ENCODE measurements at regions not wholly inside any gene's neighbourhood (a gene's known extent, or its start where the extent isn't known, plus 50 kb on each side); places are given as distances from the start of the nearest gene placed in this dataset.

DNA sequence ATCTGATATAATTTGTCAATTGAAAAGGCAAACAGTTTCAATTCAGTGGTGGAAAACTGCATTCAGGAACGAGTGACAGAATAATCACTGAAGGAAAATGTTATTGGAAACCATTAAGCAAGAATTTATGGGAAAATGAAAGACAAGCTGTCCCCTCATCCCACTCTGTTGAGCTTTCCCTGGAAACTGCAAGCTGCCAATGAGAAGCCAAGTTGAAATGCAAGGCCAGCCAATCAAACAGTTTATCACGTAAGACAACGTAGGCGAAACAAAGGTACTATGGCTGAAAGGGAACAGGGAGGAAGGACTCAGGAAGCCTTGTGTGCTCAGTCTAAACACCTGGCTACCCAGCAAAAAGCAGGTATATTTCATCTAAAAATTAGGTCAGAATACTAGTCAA is 187.9 kb upstream of the ATP10A start:
- H3K27me3 ChIP-seq (ENCODE audit: insufficient read depth, low read depth) = no peaks in the 10 kb centered on the region
- no peak for TF ChIP-seq CTCF (conservative IDR thresholded peaks at IDR 0.05; ENCODE audit: low read depth, low read length)
- H3K4me2 ChIP-seq = no peak overlapping the region
- H4K20me1 ChIP-seq (ENCODE audit: insufficient read depth) = no peaks in the 10 kb centered on the region
- no peaks in the 10 kb centered on the region for H3K79me2 ChIP-seq (ENCODE audit: insufficient read depth, low read depth)
- H3K27ac ChIP-seq = no peak overlapping the region
- H3K4me1 ChIP-seq (ENCODE audit: low read depth, poor library complexity, severe bottlenecking) = no peaks in the 10 kb centered on the region
- H3K36me3 ChIP-seq (ENCODE audit: insufficient read depth) = no peaks in the 10 kb centered on the region
- H3K9ac ChIP-seq = no peak overlapping the region
- no peak overlapping the region for H2AFZ ChIP-seq (ENCODE audit: low read depth)
- no peak overlapping the region for H3K4me3 ChIP-seq (IDR thresholded peaks at IDR 0.05; ENCODE audit: insufficient read depth, low read depth, low read length)

DNA sequence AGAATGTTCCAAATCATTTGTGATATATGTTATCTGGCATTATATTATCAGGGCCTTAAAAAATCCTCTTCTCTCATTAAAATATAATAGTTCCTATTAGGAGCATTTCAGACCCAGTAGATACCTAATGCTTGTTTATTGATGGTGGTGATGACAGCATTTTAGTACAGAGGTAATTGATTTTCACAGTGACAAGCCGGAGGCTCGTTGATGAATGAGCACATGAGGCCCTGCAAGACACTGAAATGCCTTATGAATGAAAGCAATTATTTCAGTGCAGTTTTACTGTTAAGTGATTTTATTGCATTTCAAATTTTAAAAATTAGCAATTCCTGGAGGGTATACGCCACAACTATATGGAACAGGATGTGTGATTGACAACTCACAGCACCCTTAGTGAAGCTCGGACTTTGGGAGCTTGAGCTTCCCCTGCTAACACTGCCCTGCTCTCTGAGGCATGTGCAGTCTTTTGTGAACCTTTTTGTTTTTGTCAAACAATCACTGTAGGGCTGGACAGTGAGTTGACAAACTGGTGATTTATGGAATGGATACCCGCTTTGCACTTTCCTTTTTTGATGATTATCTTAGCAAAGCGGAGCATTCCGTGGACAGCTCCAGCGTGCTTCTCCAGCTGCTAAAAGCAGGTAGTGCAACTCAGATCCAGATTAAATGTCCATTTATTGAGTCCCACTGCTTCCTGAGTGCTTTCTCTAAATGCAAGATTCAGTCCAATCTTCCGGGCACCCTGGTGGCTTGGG is 187.0 kb upstream of the ATP10A start:
- H4K20me1 ChIP-seq (ENCODE audit: insufficient read depth) = no peaks in the 10 kb centered on the region
- no peak for TF ChIP-seq CTCF (conservative IDR thresholded peaks at IDR 0.05; ENCODE audit: low read depth, low read length)
- H3K27ac ChIP-seq = no peak overlapping the region
- H3K9ac ChIP-seq = no peak overlapping the region
- H3K79me2 ChIP-seq (ENCODE audit: insufficient read depth, low read depth) = no peaks in the 10 kb centered on the region
- no peak overlapping the region for H3K4me3 ChIP-seq (IDR thresholded peaks at IDR 0.05; ENCODE audit: insufficient read depth, low read depth, low read length)
- no peaks in the 10 kb centered on the region for H3K4me1 ChIP-seq (ENCODE audit: low read depth, poor library complexity, severe bottlenecking)
- no peak overlapping the region for H3K4me2 ChIP-seq
- H2AFZ ChIP-seq (ENCODE audit: low read depth) = no peak overlapping the region
- no peaks in the 10 kb centered on the region for H3K36me3 ChIP-seq (ENCODE audit: insufficient read depth)
- H3K27me3 ChIP-seq (ENCODE audit: insufficient read depth, low read depth) = no peaks in the 10 kb centered on the region

DNA sequence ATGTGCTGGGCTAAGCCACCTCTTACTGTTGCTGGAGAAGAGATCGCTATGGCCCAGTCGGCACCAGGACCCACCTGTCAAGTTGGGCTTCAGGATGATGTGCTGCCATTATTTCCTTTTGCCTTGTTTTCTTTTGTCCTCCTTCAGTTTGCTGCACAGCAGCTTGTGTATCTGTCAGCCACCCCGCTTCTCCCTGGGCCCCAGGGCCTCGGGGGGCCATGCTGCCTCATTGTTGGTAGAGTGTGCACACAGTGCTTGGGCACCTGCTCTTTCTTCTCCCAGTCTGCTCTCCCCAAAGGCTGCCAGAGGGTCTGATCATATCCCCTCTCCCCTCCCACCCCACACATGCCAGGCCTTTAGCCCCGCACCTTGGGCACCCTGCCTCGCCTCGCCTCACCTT is 185.5 kb upstream of the ATP10A start:
- Histone ChIP-seq H3K79me2 (ENCODE audit: insufficient read depth, low read depth) (no peaks in the 10 kb centered on the region), H3K27ac (no peak overlapping the region), H3K9ac (no peak overlapping the region), H3K4me2 (no peak overlapping the region), H3K4me1 (ENCODE audit: low read depth, poor library complexity, severe bottlenecking) (no peaks in the 10 kb centered on the region), H2AFZ (ENCODE audit: low read depth) (no peak overlapping the region), H3K36me3 (ENCODE audit: insufficient read depth) (no peaks in the 10 kb centered on the region), H4K20me1 (ENCODE audit: insufficient read depth) (no peaks in the 10 kb centered on the region), H3K4me3 (IDR thresholded peaks at IDR 0.05; ENCODE audit: insufficient read depth, low read depth, low read length) (no peak overlapping the region), H3K27me3 (ENCODE audit: insufficient read depth, low read depth) (no peaks in the 10 kb centered on the region)
- TF ChIP-seq CTCF (conservative IDR thresholded peaks at IDR 0.05; ENCODE audit: low read depth, low read length) = no peak

DNA sequence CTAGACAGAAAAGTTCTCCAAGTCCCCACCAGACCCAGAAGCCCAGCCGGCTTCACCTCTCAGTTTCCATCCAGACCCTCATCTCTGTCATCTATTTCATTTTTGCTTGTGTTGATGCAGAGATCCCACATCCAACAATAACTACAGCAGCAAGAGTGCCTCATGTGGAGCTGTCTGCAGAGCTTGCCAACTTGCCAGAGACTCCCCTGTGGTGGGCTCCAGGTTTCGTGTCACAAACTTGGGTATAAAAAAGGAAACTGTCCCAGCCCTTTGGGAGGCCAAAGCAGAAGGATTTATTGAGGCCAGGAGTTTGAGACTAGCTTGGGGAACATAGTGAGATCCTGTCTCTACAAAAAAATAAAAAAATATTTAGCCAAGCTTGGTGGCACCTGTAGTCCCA is 182.4 kb upstream of the ATP10A start:
- Histone ChIP-seq H3K4me2 (no peak overlapping the region), H4K20me1 (ENCODE audit: insufficient read depth) (no peaks in the 10 kb centered on the region), H3K27ac (no peak overlapping the region), H3K4me1 (ENCODE audit: low read depth, poor library complexity, severe bottlenecking) (no peaks in the 10 kb centered on the region), H3K9ac (no peak overlapping the region), H3K27me3 (ENCODE audit: insufficient read depth, low read depth) (no peaks in the 10 kb centered on the region), H3K79me2 (ENCODE audit: insufficient read depth, low read depth) (no peaks in the 10 kb centered on the region), H3K4me3 (IDR thresholded peaks at IDR 0.05; ENCODE audit: insufficient read depth, low read depth, low read length) (no peak overlapping the region), H2AFZ (ENCODE audit: low read depth) (no peak overlapping the region), H3K36me3 (ENCODE audit: insufficient read depth) (no peaks in the 10 kb centered on the region)
- no peak for TF ChIP-seq CTCF (conservative IDR thresholded peaks at IDR 0.05; ENCODE audit: low read depth, low read length)
